Activated CD4-positive, alpha-beta T cell treated with anti-CD3 and anti-CD28 coated beads, Interleukin-2, amount 50 U/mL, for 1 hour (primary cell): ENCODE measurements at regions not wholly inside any gene's neighbourhood (a gene's known extent, or its start where the extent isn't known, plus 50 kb on each side); places are given as distances from the start of the nearest gene placed in this dataset.
"Not testable (repeated sequence)": the region's sequence is repeated elsewhere in the genome, so short reads cannot be mapped to it uniquely, and the experiment has no call there.

Source experiments
- DNase-seq: peaks from one replicate; pipeline ENCODE4 v3.0.0-alpha.2; 2020

- DNase-seq: no peak
Measured at GRCh38 chr10:8173866-8174243, 119.4 kb downstream of the GATA3 start.

- DNase-seq: no peak
Measured at GRCh38 chr10:8174762-8175161, 120.3 kb downstream of the GATA3 start.

GRCh38 chr10:8177526-8177925, 123.0 kb downstream of the GATA3 start:
- DNase-seq: not testable (repeated sequence)

GRCh38 chr10:8179773-8180172, 125.3 kb downstream of the GATA3 start:
- not testable (repeated sequence) for DNase-seq

GRCh38 chr10:8180360-8181109, 126.0 kb downstream of the GATA3 start:
- DNase-seq: no peak

- DNase-seq: no peak
Measured at GRCh38 chr10:8181496-8182157, 127.1 kb downstream of the GATA3 start.

- DNase-seq: no peak
Measured at GRCh38 chr10:8182806-8183205, 128.3 kb downstream of the GATA3 start.

- DNase-seq: peak; percentile 24
Measured at GRCh38 chr10:8183241-8183704, 128.8 kb downstream of the GATA3 start.

GRCh38 chr10:8187171-8187666, 132.7 kb downstream of the GATA3 start:
- no peak for DNase-seq

- no peak for DNase-seq
Measured at GRCh38 chr10:8189458-8189857, 135.0 kb downstream of the GATA3 start.

- no peak for DNase-seq
Measured at GRCh38 chr10:8192301-8192700, 137.8 kb downstream of the GATA3 start.

GRCh38 chr10:8193546-8193945, 139.1 kb downstream of the GATA3 start:
- DNase-seq: no peak

GRCh38 chr10:8194050-8194449, 139.6 kb downstream of the GATA3 start:
- no peak for DNase-seq

GRCh38 chr10:8206882-8207281, 152.4 kb downstream of the GATA3 start:
- no peak for DNase-seq

GRCh38 chr10:8211631-8212030, 157.1 kb downstream of the GATA3 start:
- no peak for DNase-seq

GRCh38 chr10:8213735-8214134, 159.2 kb downstream of the GATA3 start:
- DNase-seq: no peak

- DNase-seq: no peak
Measured at GRCh38 chr10:8214587-8214986, 160.1 kb downstream of the GATA3 start.

GRCh38 chr10:8216893-8217292, 162.4 kb downstream of the GATA3 start:
- no peak for DNase-seq

GRCh38 chr10:8221451-8221850, 167.0 kb downstream of the GATA3 start:
- DNase-seq: no peak

GRCh38 chr10:8224591-8224990, 170.1 kb downstream of the GATA3 start:
- DNase-seq: no peak

GRCh38 chr10:8225187-8225586, 170.7 kb downstream of the GATA3 start:
- DNase-seq: no peak

GRCh38 chr10:8227246-8227645, 172.8 kb downstream of the GATA3 start:
- no peak for DNase-seq

GRCh38 chr10:8229153-8229552, 174.7 kb downstream of the GATA3 start:
- no peak for DNase-seq

- no peak for DNase-seq
Measured at GRCh38 chr10:8230902-8231301, 176.4 kb downstream of the GATA3 start.
